SK-N-SH (cell line): ENCODE measurements at regions not wholly inside any gene's neighbourhood (a gene's known extent, or its start where the extent isn't known, plus 50 kb on each side); places are given as distances from the start of the nearest gene placed in this dataset.

Experiments
- CTCF ChIA-PET: fragments of 300-600, 350-600 bp; formaldehyde crosslinking; extraction: SDS; loops from one replicate; lab custom pipeline; 2021; lab: Yijun Ruan, JAX
- POLR2A ChIA-PET: fragments of 350-600 bp; sonication (Branson Sonifier 250); formaldehyde crosslinking; extraction: SDS; loops from one replicate; lab custom pipeline; 2020; ENCODE audit warnings: antibody characterized with exemption, inconsistent platforms; lab: Yijun Ruan, JAX
- DNase-seq: peaks from one replicate; pipeline ENCODE4 v3.0.0; 2012
- H2AFZ ChIP-seq: fragments of 200-600 bp; sonication (generic); 2 replicates; pipeline ENCODE4 v1.8.1; 2016; ENCODE audit warnings: antibody characterized with exemption, mild to moderate bottlenecking, low read depth
- H3F3A ChIP-seq: fragments of 200-600 bp; sonication (generic); replicated peaks from 2 replicates; pipeline ENCODE3; 2016; ENCODE audit warnings: antibody characterized with exemption, mild to moderate bottlenecking; ENCODE audit not compliant: insufficient read depth
- H3K27ac ChIP-seq, 2 experiments: fragments of 200-500 bp in 1 of 2; fragments of 200-600 bp in 1 of 2; sonication (Bioruptor generic) in 1 of 2; sonication (generic), shearing (Covaris generic) in 1 of 2; 2 replicates each; pipeline versions ENCODE4 v1.5.1 to v1.6.1; 2014 to 2016; ENCODE audit warnings: low read depth in 2 of 2, inconsistent platforms in 1 of 2, low read length in 1 of 2, mild to moderate bottlenecking in 1 of 2, mixed read lengths in 1 of 2
- H3K27me3 ChIP-seq: fragments of 200-600 bp; sonication (generic), shearing (Covaris generic); 2 replicates; pipeline ENCODE4 v1.6.1; 2016; ENCODE audit warnings: mixed run types; ENCODE audit not compliant: insufficient read depth
- H3K36me3 ChIP-seq, 2 experiments: fragments of 200-500 bp in 1 of 2; fragments of 200-600 bp in 1 of 2; sonication (Bioruptor generic) in 1 of 2; sonication (generic) in 1 of 2; replicated peaks in 1 of 2; 2 replicates each; pipeline versions ENCODE3 to v1.5.1; 2014 to 2016; ENCODE audit warnings: low read length in 1 of 2, mild to moderate bottlenecking in 1 of 2; ENCODE audit not compliant: insufficient read depth in 2 of 2, control insufficient read depth in 1 of 2
- H3K4me1 ChIP-seq, 2 experiments: fragments of 200-500 bp in 1 of 2; fragments of 200-600 bp in 1 of 2; sonication (Bioruptor generic) in 1 of 2; sonication (generic), shearing (Covaris generic) in 1 of 2; 2 replicates each; pipeline versions ENCODE4 v1.5.1 to v1.6.1; 2014 to 2016; ENCODE audit warnings: low read depth in 1 of 2, low read length in 1 of 2, mixed run types in 1 of 2; ENCODE audit not compliant: insufficient read depth in 2 of 2, control insufficient read depth in 1 of 2
- H3K4me2 ChIP-seq: fragments of 200-600 bp; sonication (generic), shearing (Covaris generic); 2 replicates; pipeline ENCODE4 v1.6.1; 2017; ENCODE audit warnings: mixed run types
- H3K4me3 ChIP-seq, 2 experiments: fragments of 200-500 bp in 1 of 2; fragments of 200-600 bp in 1 of 2; sonication (Bioruptor generic) in 1 of 2; sonication (generic), shearing (Covaris generic) in 1 of 2; 2 replicates each; pipeline versions ENCODE4 v1.5.1 to v1.8.1; 2014 to 2016; ENCODE audit warnings: low read depth in 2 of 2, inconsistent platforms in 1 of 2, low read length in 1 of 2, mild to moderate bottlenecking in 1 of 2, mixed read lengths in 1 of 2, moderate library complexity in 1 of 2
- H3K79me2 ChIP-seq: fragments of 200-600 bp; sonication (generic); 2 replicates; pipeline ENCODE4 v1.8.1; 2017; ENCODE audit warnings: mild to moderate bottlenecking; ENCODE audit not compliant: insufficient read depth
- H3K9ac ChIP-seq: fragments of 200-600 bp; sonication (generic); 2 replicates; pipeline ENCODE4 v1.6.1; 2017; ENCODE audit warnings: mixed run types
- H3K9me2 ChIP-seq: fragments of 200-600 bp; sonication (generic); 2 replicates; pipeline ENCODE4 v1.6.1; 2017; ENCODE audit warnings: mixed run types
- H3K9me3 ChIP-seq: fragments of 200-600 bp; sonication (generic); 2 replicates; pipeline ENCODE4 v1.6.1; 2017; ENCODE audit warnings: mixed run types, mild to moderate bottlenecking, moderate library complexity
- H4K20me1 ChIP-seq: fragments of 200-600 bp; sonication (generic); 2 replicates; pipeline ENCODE4 v1.6.1; 2017; ENCODE audit warnings: mild to moderate bottlenecking, mixed run types; ENCODE audit not compliant: insufficient read depth
- EP300 ChIP-seq, 2 experiments: IDR thresholded peaks; 2 replicates each; pipeline versions ENCODE4 v1.4.0 to v1.6.1; 2012; ENCODE audit warnings: borderline replicate concordance in 1 of 2, low read depth in 1 of 2, low read length in 1 of 2
- FOSL2 ChIP-seq: IDR thresholded peaks from 2 replicates; pipeline ENCODE4 v1.4.0; 2012; ENCODE audit warnings: low read depth, mild to moderate bottlenecking, moderate library complexity, borderline replicate concordance
- GABPA ChIP-seq: IDR thresholded peaks from 2 replicates; pipeline ENCODE4 v1.4.0; 2012; ENCODE audit warnings: low read depth, mild to moderate bottlenecking
- GATA2 ChIP-seq: sonication (generic); formaldehyde crosslinking; IDR thresholded peaks from 2 replicates; pipeline ENCODE4 v1.5.0; 2020; ENCODE audit warnings: mild to moderate bottlenecking, missing genetic modification reagents
- JUND ChIP-seq: IDR thresholded peaks from 2 replicates; pipeline ENCODE4 v1.4.0; 2012
- MAX ChIP-seq: IDR thresholded peaks from 2 replicates; pipeline ENCODE4 v1.4.0; 2012; ENCODE audit warnings: low read depth
- MXI1 ChIP-seq: IDR thresholded peaks from 2 replicates; pipeline ENCODE4 v1.6.1; 2012; ENCODE audit warnings: mild to moderate bottlenecking, low read depth, low read length, improper control_type of control experiment
- NFIC ChIP-seq: IDR thresholded peaks from 2 replicates; pipeline ENCODE4 v1.4.0; 2012; ENCODE audit warnings: borderline replicate concordance
- PBX3 ChIP-seq: IDR thresholded peaks from 2 replicates; pipeline ENCODE4; 2012
- REST ChIP-seq: IDR thresholded peaks from 2 replicates; pipeline ENCODE4 v1.6.1; 2012; ENCODE audit warnings: mild to moderate bottlenecking, low read depth, low read length, moderate library complexity
- TCF12 ChIP-seq: IDR thresholded peaks from 2 replicates; pipeline ENCODE4 v1.4.0; 2012
- USF1 ChIP-seq: IDR thresholded peaks from 2 replicates; pipeline ENCODE4 v1.4.0; 2012; ENCODE audit warnings: low read depth, borderline replicate concordance
- YY1 ChIP-seq: IDR thresholded peaks from 2 replicates; pipeline ENCODE4 v1.4.0; 2012; ENCODE audit warnings: low read depth, mild to moderate bottlenecking
- ZBTB33 ChIP-seq: IDR thresholded peaks from 2 replicates; pipeline ENCODE4 v1.4.0; 2012; ENCODE audit warnings: low read depth, borderline replicate concordance
- WGBS: methylation state at CpG from one replicate; pipeline ENCODE4 v1.1.6; 2017; ENCODE audit warnings: low lambda C conversion rate; 5-methylcytosine and 5-hydroxymethylcytosine counted together

GRCh38 chr12:118607831-118608230 is 231.5 kb downstream of the SUDS3 start:
- H3K27ac ChIP-seq: no peak overlapping the region
- no peaks in the 10 kb centered on the region for H3K9me2 ChIP-seq
- H3K79me2 ChIP-seq: no peaks in the 10 kb centered on the region
- H3K4me1 ChIP-seq: no peaks in the 10 kb centered on the region
- no peak overlapping the region for H3K4me3 ChIP-seq
- H3K9ac ChIP-seq: no peak overlapping the region
- TF ChIP-seq FOSL2 (no peak), EP300 (IDR thresholded peaks at IDR 0.05; ENCODE audit: borderline replicate concordance in 1 of 2, low read depth in 1 of 2, low read length in 1 of 2) (no peak), ZBTB33 (no peak), TCF12 (no peak), GABPA (no peak), YY1 (no peak), NFIC (no peak), GATA2 (CRISPR knock-in tag) (no peak), USF1 (no peak)
- H4K20me1 ChIP-seq: no peaks in the 10 kb centered on the region
- H2AFZ ChIP-seq: no peak overlapping the region
- ChIA-PET POLR2A (no interaction called here), CTCF (no interaction called here)
- H3K27me3 ChIP-seq: no peaks in the 10 kb centered on the region
- H3K9me3 ChIP-seq: no peaks in the 10 kb centered on the region
- 23% methylated on average over 3 of the region's 3 CpGs for WGBS
- H3K4me2 ChIP-seq: no peak overlapping the region
- no peaks in the 10 kb centered on the region for H3K36me3 ChIP-seq
- DNase-seq: no peak
- H3F3A ChIP-seq: no peaks in the 10 kb centered on the region

- Histone ChIP-seq H4K20me1 (no peaks in the 10 kb centered on the region), H3K9ac (no peak overlapping the region), H3K36me3 (no peaks in the 10 kb centered on the region), H3F3A (no peaks in the 10 kb centered on the region), H3K4me2 (no peak overlapping the region), H3K9me2 (no peaks in the 10 kb centered on the region), H2AFZ (no peak overlapping the region), H3K4me3 (no peak overlapping the region), H3K27ac (no peak overlapping the region), H3K9me3 (no peaks in the 10 kb centered on the region), H3K27me3 (no peaks in the 10 kb centered on the region), H3K4me1 (no peaks in the 10 kb centered on the region), H3K79me2 (no peaks in the 10 kb centered on the region)
- POLR2A ChIA-PET: no interaction called here
- 13% methylated on average over 3 of the region's 3 CpGs for WGBS
- no peak for DNase-seq
- no peak for TF ChIP-seq FOSL2
- TF ChIP-seq MXI1: no peak
- no peak for TF ChIP-seq REST
- TF ChIP-seq JUND: no peak
- no peak for TF ChIP-seq PBX3
- TF ChIP-seq MAX: no peak
- no peak for TF ChIP-seq USF1
- CTCF ChIA-PET: no interaction called here
These were observed 232.5 kb downstream of the SUDS3 start for GRCh38 chr12:118608770-118609344.
